ENCODE measurements at regions not wholly inside any gene's neighbourhood (a gene's known extent, or its start where the extent isn't known, plus 50 kb on each side); places are given as distances from the start of the nearest gene placed in this dataset.

DNA sequence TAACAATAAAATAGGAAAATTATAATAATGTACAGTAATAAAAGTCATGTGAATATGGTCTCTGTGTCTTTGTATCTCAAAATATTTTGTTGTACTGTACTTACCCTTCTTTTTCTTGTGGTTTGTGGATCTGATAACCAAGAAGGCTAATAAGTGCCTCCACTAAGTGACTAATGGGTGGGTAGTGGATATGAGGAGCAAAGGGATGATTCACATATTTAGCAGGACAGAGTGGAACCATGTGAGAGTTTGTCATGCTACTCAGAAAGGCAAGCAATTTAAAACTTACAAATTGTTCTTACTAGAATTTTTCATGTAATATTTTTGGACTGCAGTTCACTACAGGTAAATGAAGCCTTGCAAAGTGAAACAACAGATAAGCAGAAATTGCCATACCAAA lies 1241.2 kb upstream of the CDH2 start (continued):
- TF ChIP-seq, protein P1, sequence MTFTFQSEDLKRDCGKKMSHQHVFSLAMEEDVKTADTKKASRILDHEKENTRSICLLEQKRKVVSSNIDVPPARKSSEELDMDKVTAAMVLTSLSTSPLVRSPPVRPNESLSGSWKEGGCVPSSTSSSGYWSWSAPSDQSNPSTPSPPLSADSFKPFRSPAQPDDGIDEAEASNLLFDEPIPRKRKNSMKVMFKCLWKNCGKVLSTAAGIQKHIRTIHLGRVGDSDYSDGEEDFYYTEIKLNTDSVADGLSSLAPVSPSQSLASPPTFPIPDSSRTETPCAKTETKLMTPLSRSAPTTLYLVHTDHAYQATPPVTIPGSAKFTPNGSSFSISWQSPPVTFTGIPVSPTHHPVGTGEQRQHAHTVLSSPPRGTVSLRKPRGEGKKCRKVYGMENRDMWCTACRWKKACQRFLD (tag by site-specific recombination; IDR thresholded peaks at IDR 0.05): no peak
- TF ChIP-seq ZNF624 (tag by site-specific recombination; IDR thresholded peaks at IDR 0.05): no peak

DNA sequence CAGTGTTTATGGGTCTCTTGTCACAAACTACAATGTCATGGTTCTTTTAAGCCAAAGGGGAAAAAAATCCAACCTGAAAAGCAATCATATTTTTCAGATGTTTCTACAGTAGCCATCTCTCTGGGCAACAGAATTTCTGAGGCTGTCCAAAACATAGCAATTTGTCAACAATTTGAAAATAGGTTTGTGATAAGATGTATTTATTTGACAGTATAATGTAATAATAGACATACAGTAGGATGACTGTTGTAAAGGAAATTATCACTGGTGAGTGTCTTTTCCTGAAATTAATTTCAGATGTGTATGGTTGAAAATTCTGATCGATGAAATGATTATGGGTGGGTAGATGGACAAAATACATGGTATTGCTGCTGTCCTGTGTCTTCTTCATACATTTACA lies 1230.1 kb upstream of the CDH2 start:
- TF ChIP-seq, protein P2, sequence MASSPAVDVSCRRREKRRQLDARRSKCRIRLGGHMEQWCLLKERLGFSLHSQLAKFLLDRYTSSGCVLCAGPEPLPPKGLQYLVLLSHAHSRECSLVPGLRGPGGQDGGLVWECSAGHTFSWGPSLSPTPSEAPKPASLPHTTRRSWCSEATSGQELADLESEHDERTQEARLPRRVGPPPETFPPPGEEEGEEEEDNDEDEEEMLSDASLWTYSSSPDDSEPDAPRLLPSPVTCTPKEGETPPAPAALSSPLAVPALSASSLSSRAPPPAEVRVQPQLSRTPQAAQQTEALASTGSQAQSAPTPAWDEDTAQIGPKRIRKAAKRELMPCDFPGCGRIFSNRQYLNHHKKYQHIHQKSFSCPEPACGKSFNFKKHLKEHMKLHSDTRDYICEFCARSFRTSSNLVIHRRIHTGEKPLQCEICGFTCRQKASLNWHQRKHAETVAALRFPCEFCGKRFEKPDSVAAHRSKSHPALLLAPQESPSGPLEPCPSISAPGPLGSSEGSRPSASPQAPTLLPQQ (tag by site-specific recombination; IDR thresholded peaks at IDR 0.05): no peak
- TF ChIP-seq, protein P3, sequence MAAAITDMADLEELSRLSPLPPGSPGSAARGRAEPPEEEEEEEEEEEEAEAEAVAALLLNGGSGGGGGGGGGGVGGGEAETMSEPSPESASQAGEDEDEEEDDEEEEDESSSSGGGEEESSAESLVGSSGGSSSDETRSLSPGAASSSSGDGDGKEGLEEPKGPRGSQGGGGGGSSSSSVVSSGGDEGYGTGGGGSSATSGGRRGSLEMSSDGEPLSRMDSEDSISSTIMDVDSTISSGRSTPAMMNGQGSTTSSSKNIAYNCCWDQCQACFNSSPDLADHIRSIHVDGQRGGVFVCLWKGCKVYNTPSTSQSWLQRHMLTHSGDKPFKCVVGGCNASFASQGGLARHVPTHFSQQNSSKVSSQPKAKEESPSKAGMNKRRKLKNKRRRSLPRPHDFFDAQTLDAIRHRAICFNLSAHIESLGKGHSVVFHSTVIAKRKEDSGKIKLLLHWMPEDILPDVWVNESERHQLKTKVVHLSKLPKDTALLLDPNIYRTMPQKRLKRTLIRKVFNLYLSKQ (tag by site-specific recombination; IDR thresholded peaks at IDR 0.05; ENCODE audit: borderline replicate concordance): no peak
- no peak for TF ChIP-seq TRIM28 (IDR thresholded peaks at IDR 0.05; ENCODE audit: borderline replicate concordance, low read length)
- TF ChIP-seq, protein P4, sequence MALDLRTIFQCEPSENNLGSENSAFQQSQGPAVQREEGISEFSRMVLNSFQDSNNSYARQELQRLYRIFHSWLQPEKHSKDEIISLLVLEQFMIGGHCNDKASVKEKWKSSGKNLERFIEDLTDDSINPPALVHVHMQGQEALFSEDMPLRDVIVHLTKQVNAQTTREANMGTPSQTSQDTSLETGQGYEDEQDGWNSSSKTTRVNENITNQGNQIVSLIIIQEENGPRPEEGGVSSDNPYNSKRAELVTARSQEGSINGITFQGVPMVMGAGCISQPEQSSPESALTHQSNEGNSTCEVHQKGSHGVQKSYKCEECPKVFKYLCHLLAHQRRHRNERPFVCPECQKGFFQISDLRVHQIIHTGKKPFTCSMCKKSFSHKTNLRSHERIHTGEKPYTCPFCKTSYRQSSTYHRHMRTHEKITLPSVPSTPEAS (tag by site-specific recombination; IDR thresholded peaks at IDR 0.05): no peak
- TF ChIP-seq ZSCAN16 (tag by site-specific recombination; IDR thresholded peaks at IDR 0.05): no peak
- no peak for TF ChIP-seq ZNF707 (tag by site-specific recombination; IDR thresholded peaks at IDR 0.05)
- no peak for TF ChIP-seq ZNF555 (tag by site-specific recombination; conservative IDR thresholded peaks at IDR 0.05)
- no peak for TF ChIP-seq ZNF585B (tag by site-specific recombination; IDR thresholded peaks at IDR 0.05)
- no peak for TF ChIP-seq ZNF37A (tag by site-specific recombination; IDR thresholded peaks at IDR 0.05)
- no peak for TF ChIP-seq ZNF510 (tag by site-specific recombination; IDR thresholded peaks at IDR 0.05; ENCODE audit: insufficient replicate concordance)
- Histone ChIP-seq H3K4me1 (ENCODE audit: control insufficient read depth, insufficient read depth, low read length) (no peaks in the 10 kb centered on the region), H3K4me3 (ENCODE audit: low read depth, low read length) (no peak overlapping the region), H3K36me3 (ENCODE audit: control insufficient read depth in 2 of 2, insufficient read depth in 1 of 2, low read length in 2 of 2) (no peaks in the 10 kb centered on the region), H3K9me3 (ENCODE audit: control insufficient read depth, insufficient read depth, low read depth, low read length) (no peaks in the 10 kb centered on the region), H3K27ac (ENCODE audit: extremely low read depth, low read depth, low read length) (no peak overlapping the region)
- ChIA-PET CTCF (no interaction called here), POLR2A (no interaction called here)

DNA sequence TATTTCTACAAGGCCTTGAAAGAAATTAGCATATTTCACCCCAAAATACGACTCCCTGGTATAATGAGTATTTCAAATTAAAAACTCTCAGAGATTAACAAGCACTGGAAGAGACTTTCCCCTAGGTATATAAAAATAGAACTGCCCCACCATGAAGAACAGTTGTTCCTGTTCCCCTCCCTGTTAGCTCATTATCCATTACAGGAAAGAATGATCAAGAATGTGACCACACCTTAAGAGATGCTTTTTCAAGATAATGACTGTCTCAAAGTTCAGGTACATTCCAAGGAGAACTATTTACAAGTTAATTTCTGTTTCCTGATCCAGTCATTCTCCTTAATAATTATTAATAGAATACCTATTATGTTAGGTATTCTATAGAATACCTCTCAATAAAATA lies 1220.6 kb upstream of the CDH2 start:
- H3K9me3 ChIP-seq (ENCODE audit: control insufficient read depth, insufficient read depth, low read depth, low read length): no peaks in the 10 kb centered on the region
- H3K4me1 ChIP-seq (ENCODE audit: control insufficient read depth, insufficient read depth, low read length): no peaks in the 10 kb centered on the region
- no peaks in the 10 kb centered on the region for H3K36me3 ChIP-seq (ENCODE audit: control insufficient read depth in 2 of 2, insufficient read depth in 1 of 2, low read length in 2 of 2)
- POLR2A ChIA-PET: no interaction called here
- H3K4me3 ChIP-seq (ENCODE audit: low read depth, low read length): no peak overlapping the region
- CTCF ChIA-PET: no interaction called here
- H3K27ac ChIP-seq (ENCODE audit: extremely low read depth, low read depth, low read length): no peak overlapping the region
- TF ChIP-seq ZNF626 (tag by site-specific recombination; IDR thresholded peaks at IDR 0.05) (no peak), ZNF2 (tag by site-specific recombination; IDR thresholded peaks at IDR 0.05) (no peak), WT1 (tag by site-specific recombination; IDR thresholded peaks at IDR 0.05) (no peak), ZNF521 (tag by site-specific recombination; IDR thresholded peaks at IDR 0.05) (no peak), GLI2 (tag by site-specific recombination; IDR thresholded peaks at IDR 0.05; ENCODE audit: borderline replicate concordance, low read depth) (no peak), KLF8 (tag by site-specific recombination; IDR thresholded peaks at IDR 0.05) (no peak), ZNF175 (tag by site-specific recombination; IDR thresholded peaks at IDR 0.05) (no peak), MEIS1 (CRISPR knock-in tag; IDR thresholded peaks at IDR 0.05; ENCODE audit: borderline replicate concordance) (no peak), ZNF132 (tag by site-specific recombination; IDR thresholded peaks at IDR 0.05; ENCODE audit: borderline replicate concordance) (no peak)
- TF ChIP-seq, protein P5, sequence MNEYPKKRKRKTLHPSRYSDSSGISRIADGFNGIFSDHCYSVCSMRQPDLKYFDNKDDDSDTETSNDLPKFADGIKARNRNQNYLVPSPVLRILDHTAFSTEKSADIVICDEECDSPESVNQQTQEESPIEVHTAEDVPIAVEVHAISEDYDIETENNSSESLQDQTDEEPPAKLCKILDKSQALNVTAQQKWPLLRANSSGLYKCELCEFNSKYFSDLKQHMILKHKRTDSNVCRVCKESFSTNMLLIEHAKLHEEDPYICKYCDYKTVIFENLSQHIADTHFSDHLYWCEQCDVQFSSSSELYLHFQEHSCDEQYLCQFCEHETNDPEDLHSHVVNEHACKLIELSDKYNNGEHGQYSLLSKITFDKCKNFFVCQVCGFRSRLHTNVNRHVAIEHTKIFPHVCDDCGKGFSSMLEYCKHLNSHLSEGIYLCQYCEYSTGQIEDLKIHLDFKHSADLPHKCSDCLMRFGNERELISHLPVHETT (tag by site-specific recombination; IDR thresholded peaks at IDR 0.05): no peak
- TF ChIP-seq, protein P6, sequence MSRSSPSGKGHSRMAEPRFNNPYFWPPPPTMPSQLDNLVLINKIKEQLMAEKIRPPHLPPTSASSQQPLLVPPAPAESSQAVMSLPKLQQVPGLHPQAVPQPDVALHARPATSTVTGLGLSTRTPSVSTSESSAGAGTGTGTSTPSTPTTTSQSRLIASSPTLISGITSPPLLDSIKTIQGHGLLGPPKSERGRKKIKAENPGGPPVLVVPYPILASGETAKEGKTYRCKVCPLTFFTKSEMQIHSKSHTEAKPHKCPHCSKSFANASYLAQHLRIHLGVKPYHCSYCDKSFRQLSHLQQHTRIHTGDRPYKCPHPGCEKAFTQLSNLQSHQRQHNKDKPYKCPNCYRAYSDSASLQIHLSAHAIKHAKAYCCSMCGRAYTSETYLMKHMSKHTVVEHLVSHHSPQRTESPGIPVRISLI (tag by site-specific recombination; IDR thresholded peaks at IDR 0.05): no peak
- TF ChIP-seq, protein P7, sequence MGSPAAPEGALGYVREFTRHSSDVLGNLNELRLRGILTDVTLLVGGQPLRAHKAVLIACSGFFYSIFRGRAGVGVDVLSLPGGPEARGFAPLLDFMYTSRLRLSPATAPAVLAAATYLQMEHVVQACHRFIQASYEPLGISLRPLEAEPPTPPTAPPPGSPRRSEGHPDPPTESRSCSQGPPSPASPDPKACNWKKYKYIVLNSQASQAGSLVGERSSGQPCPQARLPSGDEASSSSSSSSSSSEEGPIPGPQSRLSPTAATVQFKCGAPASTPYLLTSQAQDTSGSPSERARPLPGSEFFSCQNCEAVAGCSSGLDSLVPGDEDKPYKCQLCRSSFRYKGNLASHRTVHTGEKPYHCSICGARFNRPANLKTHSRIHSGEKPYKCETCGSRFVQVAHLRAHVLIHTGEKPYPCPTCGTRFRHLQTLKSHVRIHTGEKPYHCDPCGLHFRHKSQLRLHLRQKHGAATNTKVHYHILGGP (tag by site-specific recombination; IDR thresholded peaks at IDR 0.05): no peak
